Fibroblast of lung (primary cell): ENCODE measurements at regions not wholly inside any gene's neighbourhood (a gene's known extent, or its start where the extent isn't known, plus 50 kb on each side); places are given as distances from the start of the nearest gene placed in this dataset.
"Not testable (repeated sequence)": the region's sequence is repeated elsewhere in the genome, so short reads cannot be mapped to it uniquely, and the experiment has no call there.

Source experiments
- EZH2 ChIP-seq: IDR thresholded peaks from 2 replicates; pipeline ENCODE4 v1.5.1; 2012; ENCODE audit warnings: low read length, control low read depth, mild to moderate bottlenecking; ENCODE audit errors: missing control alignments
- TF ChIP-seq, protein P1 (sequence below), 2 donors: IDR thresholded peaks in 1 of 2; conservative IDR thresholded peaks in 1 of 2; 1 replicate in 1 of 2; 2 replicates in 1 of 2; pipeline ENCODE4 v1.5.1; 2011 to 2012; ENCODE audit warnings: low read length in 2 of 2, control low read depth in 1 of 2, inconsistent platforms in 1 of 2, low read depth in 1 of 2, mild to moderate bottlenecking in 1 of 2

DNA sequence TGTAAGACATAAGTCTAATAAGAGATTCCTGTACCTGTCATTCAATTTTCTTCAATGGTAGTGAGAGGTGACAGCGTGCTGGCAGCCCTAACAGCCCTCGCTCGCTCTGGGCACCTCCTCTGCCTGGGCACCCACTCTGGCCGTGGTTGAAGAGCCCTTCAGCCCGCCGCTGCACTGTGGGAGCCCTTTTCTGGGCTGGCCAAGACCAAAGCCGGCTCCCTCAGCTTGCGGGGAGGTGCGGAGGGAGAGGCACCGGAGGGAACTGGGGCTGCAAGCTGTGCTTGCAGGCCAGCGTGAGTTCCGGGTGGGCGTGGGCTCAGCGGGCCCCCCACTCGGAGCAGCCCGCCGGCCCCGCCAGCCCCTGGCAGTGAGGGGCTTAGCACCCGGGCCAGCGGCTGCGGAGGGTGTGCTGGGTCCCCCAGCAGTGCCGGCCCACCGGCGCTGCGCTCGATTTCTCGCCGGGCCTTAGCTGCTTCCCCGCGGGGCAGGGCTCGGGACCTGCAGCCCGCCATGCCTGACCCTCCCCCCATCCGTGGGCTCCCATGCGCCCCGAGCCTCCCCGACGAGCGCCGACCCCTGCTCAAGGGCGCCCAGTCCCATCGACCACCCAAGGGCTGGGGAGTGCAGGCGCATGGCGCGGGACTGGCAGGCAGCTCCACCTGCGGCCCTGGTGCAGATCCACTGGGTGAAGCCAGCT lies 816.6 kb upstream of the TENM4 start:
- TF ChIP-seq, protein P1, sequence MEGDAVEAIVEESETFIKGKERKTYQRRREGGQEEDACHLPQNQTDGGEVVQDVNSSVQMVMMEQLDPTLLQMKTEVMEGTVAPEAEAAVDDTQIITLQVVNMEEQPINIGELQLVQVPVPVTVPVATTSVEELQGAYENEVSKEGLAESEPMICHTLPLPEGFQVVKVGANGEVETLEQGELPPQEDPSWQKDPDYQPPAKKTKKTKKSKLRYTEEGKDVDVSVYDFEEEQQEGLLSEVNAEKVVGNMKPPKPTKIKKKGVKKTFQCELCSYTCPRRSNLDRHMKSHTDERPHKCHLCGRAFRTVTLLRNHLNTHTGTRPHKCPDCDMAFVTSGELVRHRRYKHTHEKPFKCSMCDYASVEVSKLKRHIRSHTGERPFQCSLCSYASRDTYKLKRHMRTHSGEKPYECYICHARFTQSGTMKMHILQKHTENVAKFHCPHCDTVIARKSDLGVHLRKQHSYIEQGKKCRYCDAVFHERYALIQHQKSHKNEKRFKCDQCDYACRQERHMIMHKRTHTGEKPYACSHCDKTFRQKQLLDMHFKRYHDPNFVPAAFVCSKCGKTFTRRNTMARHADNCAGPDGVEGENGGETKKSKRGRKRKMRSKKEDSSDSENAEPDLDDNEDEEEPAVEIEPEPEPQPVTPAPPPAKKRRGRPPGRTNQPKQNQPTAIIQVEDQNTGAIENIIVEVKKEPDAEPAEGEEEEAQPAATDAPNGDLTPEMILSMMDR (conservative IDR thresholded peaks at IDR 0.05 in 1 of 2, IDR thresholded peaks at IDR 0.05 in 1 of 2; ENCODE audit: low read depth in 1 of 2, low read length in 2 of 2): not testable (repeated sequence)
- TF ChIP-seq EZH2: not testable (repeated sequence)
